ENCODE measurements at regions not wholly inside any gene's neighbourhood (a gene's known extent, or its start where the extent isn't known, plus 50 kb on each side); places are given as distances from the start of the nearest gene placed in this dataset.

DNA sequence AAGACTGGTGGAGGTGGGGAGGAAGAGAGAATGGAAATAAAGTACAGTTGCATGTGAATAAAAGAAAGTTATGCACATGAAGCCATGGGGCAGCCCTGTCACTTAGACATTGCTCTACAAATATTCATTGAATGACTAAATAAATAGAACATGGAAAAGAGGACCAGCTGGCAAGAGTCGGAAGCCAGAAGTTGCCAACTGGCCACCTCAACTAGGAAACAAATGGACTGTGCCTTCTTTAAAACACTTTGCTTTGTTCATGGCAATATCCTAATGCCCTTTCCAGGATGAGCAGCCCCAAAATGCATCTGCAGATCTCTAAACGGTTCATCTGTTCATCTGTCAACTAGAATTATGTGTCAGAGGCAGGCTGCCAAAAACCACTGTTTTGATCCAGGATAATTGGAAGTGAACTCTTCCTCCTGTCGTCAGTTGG is 157.3 kb downstream of the NOC3L start:
- DNase-seq, result no peak
- no peak for TF ChIP-seq GATA1 (IDR thresholded peaks at IDR 0.05; ENCODE audit: low read depth, low read length)
- no peak for TF ChIP-seq POLR2A (IDR thresholded peaks at IDR 0.05; ENCODE audit: low read length)

DNA sequence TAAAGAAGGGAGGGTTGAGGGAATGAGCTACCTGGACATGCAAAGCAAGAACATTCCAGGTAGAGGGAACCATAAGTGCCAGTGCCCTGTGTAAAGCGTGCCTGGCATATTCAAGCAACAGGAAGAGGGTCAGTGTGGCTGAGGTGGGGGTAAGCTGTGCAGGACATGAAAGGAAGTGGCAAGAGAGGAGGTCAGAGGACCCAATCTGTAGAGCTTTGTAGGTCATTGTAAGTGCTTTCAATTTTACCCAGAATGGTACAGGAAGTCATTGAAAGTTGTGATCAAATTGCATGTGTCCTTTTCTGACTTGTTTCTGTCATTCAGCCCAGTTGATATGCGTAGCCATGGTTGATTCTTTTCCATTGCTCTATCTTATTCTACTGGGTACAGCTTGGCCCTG is 156.6 kb downstream of the NOC3L start:
- no peak for DNase-seq
- TF ChIP-seq GATA1 (IDR thresholded peaks at IDR 0.05; ENCODE audit: low read depth, low read length), result no peak
- TF ChIP-seq POLR2A (IDR thresholded peaks at IDR 0.05; ENCODE audit: low read length), result no peak

DNA sequence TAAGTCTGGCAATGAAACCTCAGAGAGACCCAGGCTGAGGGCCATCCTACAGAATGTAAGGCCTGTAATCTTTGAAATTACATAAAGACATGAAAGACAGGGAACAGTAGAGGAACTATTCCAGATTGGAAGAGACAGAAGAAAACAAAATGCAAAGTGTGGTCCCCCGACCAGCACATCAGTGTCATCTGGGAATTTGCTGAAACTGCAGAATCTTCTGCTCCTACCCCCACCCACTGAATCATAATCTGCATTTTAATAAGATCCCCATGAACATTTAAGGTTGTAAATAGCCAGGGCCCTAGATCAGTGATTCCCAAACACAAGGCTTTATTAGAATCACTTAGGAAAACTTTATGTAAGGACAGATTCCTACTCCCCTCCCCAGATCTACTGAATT is 154.4 kb downstream of the NOC3L start:
- no peak for DNase-seq
- TF ChIP-seq GATA1 (IDR thresholded peaks at IDR 0.05; ENCODE audit: low read depth, low read length) (no peak), POLR2A (IDR thresholded peaks at IDR 0.05; ENCODE audit: low read length) (no peak)

DNA sequence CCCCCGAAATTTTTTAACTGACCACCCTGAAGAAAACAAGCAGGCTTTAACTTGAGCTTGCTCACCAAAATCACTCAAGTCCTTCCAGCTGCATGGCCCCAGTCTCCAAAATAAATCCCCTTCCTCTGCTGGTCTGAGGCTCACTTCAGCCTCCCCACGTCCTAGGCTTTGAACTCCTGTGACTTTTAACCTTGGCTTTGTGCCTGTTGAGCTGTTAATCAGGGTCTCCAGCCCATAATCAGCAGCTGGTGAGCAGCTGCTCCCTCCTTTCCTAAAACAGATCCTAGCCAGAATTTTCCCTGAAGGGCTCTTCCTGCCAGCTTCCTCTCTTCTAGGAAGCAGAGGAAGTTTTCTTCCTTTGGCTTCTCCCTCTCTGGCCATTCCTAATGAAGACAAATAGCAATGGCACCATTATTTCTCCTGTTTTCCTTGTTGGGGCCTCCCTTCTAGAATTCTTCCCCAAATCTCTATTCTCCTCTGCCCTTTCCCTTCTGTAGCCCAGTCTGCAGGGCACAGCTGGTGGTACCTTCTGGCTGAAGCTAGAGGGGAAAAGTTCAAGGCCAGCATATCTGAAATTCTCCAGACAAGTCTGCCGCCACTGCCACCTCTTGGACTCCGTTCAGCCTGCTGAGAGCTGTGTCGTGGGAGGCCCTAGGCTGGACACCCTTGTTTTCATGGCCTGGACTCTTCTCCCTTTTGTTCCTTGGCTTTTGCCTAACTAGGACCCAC is 152.1 kb downstream of the NOC3L start:
- no peak for DNase-seq
- TF ChIP-seq GATA1 (IDR thresholded peaks at IDR 0.05; ENCODE audit: low read depth, low read length), result no peak
- TF ChIP-seq POLR2A (IDR thresholded peaks at IDR 0.05; ENCODE audit: low read length), result no peak

DNA sequence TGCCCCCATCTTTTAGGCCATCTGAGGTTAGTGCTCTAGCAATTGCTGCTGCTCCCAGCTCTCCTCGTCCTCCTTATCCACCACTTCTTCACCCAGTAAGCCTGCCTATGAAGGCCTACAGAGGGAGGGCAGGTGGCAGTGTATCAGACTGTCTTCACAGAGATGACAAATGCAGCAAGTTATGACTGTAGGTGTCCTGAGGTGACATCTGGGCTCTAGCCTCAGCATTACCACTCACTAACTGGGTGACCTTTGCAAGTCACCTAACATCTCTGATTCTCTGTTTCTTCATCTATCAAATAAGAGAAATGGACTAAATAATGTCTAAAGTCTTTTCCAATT is 151.6 kb downstream of the NOC3L start:
- TF ChIP-seq GATA1 (IDR thresholded peaks at IDR 0.05; ENCODE audit: low read depth, low read length) (no peak), POLR2A (IDR thresholded peaks at IDR 0.05; ENCODE audit: low read length) (no peak)

DNA sequence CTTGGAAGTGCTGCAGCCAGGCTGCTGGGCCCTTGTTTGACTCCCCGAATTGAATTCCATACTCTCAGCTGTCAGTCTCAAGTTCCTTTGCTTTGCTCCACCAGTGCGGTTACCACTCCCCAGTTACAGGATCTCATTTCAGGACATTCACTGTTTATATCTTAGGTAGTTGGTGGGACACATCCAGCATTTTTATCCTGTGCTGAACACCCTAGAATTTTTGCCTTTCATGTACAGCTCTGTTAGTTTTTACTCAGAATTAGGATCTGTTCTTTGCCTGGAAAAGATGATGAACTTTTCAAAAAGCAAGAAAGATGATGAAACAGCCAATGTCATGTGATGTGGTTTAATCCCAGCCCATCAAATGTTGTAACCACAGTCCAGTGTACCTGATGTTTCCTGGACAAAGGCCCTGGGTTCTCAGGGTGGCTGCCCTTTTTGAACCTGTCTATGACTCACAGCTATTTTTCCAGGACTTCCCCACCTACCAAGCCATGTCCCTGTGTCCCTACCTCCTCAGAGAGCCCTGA is 149.7 kb downstream of the NOC3L start:
- no peak for TF ChIP-seq GATA1 (IDR thresholded peaks at IDR 0.05; ENCODE audit: low read depth, low read length)
- no peak for TF ChIP-seq POLR2A (IDR thresholded peaks at IDR 0.05; ENCODE audit: low read length)
- DNase-seq, result no peak

More for the DNA sequence above, 151.6 kb downstream of the NOC3L start:
- no peak for DNase-seq

DNA sequence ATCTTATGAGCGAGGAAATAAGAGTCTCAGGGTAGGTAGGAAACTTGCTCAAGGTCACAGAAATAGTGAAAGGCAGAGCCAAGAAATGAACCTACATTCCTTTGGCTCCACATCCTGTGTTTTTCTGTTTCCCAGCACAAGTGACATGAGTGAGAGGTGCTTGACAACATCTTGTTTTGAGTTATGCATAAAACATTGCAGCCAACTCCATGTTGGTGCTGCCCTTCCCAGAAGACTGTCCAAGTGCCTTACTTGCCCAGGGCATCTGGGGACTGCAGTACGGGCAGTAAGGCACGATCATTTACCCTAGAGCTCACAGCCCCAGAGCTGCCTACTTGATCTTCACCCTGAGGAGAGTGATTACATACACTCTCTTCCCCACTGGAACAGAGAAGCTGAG is 148.8 kb downstream of the NOC3L start:
- TF ChIP-seq GATA1 (IDR thresholded peaks at IDR 0.05; ENCODE audit: low read depth, low read length), result no peak
- no peak for TF ChIP-seq POLR2A (IDR thresholded peaks at IDR 0.05; ENCODE audit: low read length)
- DNase-seq, result no peak

DNA sequence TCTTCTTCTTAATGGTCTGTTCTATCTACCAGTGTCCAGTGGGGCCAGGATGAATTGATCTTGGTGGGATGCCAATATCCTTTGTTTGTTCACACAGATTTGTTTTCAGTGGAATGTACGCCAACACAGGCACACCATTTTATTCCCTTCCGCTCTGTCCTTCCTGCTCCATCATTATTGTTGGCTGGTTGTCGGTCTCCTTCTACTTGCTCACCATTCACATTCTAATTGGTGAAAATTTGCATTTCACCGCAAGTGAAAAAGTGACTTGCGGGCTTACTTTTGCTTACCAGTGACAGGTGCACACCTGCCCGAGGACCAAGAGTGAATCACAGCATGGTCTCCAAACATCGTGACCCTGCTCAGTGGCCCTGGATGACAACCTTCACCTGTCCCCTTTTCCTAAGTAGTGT is 148.3 kb downstream of the NOC3L start:
- TF ChIP-seq POLR2A (IDR thresholded peaks at IDR 0.05; ENCODE audit: low read length), result no peak
- no peak for TF ChIP-seq GATA1 (IDR thresholded peaks at IDR 0.05; ENCODE audit: low read depth, low read length)
- DNase-seq, result no peak

DNA sequence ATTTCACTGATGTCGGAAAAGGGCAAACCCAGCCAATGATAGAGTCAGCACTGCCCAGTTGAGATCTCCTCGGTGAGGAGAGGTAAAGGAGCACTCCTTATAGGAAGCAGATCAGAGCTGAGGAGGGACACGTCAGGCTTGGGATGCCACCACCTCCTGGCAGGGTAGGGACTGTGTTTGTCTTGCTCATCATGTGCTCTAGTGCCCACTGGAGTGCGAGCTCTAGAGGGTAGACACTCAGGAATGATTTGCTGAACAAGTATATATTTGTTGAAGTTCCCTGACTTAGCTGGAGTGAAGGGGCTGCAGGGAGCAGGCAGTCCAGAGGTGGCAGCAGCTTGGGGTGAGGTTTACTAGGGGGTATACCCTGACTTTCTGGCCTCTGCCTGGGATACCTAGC is 146.5 kb downstream of the NOC3L start:
- TF ChIP-seq GATA1 (IDR thresholded peaks at IDR 0.05; ENCODE audit: low read depth, low read length) (no peak), POLR2A (IDR thresholded peaks at IDR 0.05; ENCODE audit: low read length) (no peak)
- DNase-seq, result no peak

DNA sequence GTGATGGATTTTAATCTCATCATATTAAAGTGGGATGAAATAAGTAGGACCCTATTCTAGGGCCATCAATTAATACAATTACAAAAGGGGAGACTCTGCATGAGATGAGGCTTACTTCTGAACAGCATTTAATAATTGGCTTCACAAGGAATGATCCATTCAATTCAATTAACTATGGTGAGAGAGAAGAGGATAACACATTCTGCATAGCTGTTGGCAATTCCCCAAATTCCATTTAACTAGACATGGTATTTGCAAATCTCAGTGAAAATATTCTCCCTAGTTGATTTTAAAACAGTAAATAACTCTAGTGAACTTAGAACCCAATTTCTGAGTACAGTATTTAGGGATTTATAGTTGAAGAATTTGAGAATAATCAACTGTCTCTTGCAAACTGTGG is 145.3 kb downstream of the NOC3L start:
- no peak for DNase-seq
- TF ChIP-seq GATA1 (IDR thresholded peaks at IDR 0.05; ENCODE audit: low read depth, low read length) (no peak), POLR2A (IDR thresholded peaks at IDR 0.05; ENCODE audit: low read length) (no peak)

DNA sequence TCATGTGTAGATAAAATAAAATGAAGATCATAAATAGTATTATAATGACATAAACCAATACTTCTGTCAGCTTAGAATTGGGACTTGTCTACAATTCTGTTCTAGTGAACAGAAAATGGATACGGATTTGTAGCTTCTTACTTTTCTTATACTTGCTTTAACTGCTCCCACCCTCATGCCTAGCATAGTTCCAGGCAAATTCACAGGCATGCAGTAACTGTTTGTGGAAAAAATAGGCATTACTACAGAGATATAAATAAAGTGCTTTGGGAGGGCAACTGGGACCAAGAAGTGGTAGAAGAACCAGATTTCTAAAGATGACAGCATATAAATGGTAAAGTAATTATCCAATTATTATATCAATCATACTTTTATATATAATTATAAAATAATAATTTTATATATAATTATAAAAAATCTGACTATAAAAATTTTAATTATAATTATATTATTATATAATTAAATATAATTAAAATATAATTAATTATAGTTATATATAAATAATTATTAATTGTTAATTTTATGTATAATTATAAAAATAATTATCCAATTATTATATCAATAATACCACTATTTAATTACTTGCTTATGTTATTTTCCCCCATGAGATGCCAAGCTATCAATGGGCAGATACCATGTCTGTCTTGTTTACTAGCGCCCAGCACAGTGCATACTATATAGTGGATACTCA is 144.1 kb downstream of the NOC3L start:
- TF ChIP-seq GATA1 (IDR thresholded peaks at IDR 0.05; ENCODE audit: low read depth, low read length), result no peak
- no peak for TF ChIP-seq POLR2A (IDR thresholded peaks at IDR 0.05; ENCODE audit: low read length)

DNA sequence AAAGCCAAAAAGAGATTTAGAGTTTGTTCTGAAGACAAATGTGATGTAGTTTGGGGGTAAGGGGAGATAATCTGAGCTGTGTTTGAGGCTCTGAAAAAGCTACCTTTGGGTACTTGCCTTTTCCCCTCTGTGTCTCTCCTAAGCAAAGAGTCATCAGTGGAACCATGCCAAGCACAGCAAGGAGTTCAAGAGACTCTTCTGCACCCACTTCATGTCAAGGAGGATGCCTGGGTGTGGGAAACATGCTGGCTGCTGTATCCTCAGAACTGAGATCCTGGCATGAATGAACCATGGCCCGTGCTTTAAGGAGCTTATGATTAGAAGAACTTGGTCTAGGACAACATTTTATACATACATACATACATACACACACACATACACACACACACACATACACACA is 142.9 kb downstream of the NOC3L start:
- no peak for DNase-seq
- TF ChIP-seq POLR2A (IDR thresholded peaks at IDR 0.05; ENCODE audit: low read length), result no peak
- no peak for TF ChIP-seq GATA1 (IDR thresholded peaks at IDR 0.05; ENCODE audit: low read depth, low read length)

More for the DNA sequence above, 144.1 kb downstream of the NOC3L start:
- DNase-seq, result no peak

DNA sequence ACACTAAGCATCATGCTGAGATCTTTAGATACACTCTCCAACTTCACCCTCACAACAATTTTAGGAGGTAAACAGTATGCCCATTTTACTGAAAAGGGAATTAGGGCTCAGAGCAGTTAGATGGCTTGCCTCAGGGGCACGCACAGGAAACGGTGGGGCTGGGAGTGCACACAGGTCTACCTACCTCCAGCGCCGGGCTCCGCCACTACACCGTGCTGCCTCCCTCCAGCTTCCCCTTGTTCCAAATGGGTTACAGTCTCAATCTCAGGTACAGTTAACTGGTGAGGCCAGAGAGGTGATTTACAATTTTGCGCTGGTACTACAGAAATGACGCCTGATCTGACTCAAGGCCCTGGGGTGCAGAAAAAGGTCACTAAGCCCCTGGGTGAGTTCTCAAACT is 142.0 kb downstream of the NOC3L start:
- no peak for TF ChIP-seq POLR2A (IDR thresholded peaks at IDR 0.05; ENCODE audit: low read length)
- TF ChIP-seq GATA1 (IDR thresholded peaks at IDR 0.05; ENCODE audit: low read depth, low read length), result no peak
- no peak for DNase-seq

DNA sequence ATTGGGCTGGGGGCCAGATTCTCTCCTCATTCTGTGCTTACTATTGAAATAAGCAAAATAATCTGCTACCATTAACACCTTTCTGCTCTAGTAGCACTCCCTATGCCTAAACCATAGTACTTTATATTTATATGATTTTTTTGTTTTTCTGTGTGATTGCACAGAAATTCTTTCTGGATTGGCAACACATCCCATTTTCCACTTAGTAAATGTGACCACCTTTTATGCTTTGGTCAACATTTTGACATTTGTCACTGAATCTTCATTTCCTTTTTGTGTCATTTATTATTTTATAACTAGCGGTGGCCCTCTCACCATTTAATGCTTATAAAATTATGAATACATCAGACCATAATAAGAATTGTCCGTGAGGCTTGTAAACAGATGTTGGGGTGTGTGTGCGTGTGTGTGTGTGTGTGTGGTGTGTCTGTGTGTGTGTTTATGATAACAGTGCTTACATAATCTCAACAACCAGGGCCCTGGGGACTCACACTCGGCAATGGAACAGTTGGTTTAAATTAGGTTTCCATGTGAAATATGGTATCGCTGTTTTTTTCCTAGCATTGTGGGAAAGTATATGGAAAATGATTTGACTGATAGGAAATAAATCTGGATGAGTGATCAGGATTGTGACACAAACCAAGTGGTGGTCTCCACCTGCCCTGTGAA is 138.9 kb downstream of the NOC3L start:
- DNase-seq, result no peak
- no peak for TF ChIP-seq GATA1 (IDR thresholded peaks at IDR 0.05; ENCODE audit: low read depth, low read length)
- no peak for TF ChIP-seq POLR2A (IDR thresholded peaks at IDR 0.05; ENCODE audit: low read length)

Data from erythroblast (primary cell).